PC-9 (cell line): ENCODE measurements at regions not wholly inside any gene's neighbourhood (a gene's known extent, or its start where the extent isn't known, plus 50 kb on each side); places are given as distances from the start of the nearest gene placed in this dataset.

Experiments used
- CTCF ChIP-seq: fragments of 200-600 bp; sonication (generic); conservative IDR thresholded peaks from 2 replicates; pipeline ENCODE4 v1.6.1; 2017; ENCODE audit warnings: mixed run types, antibody characterized with exemption, mild to moderate bottlenecking, moderate library complexity
- EZH2 ChIP-seq: fragments of 200-600 bp; sonication (generic); IDR thresholded peaks from 2 replicates; pipeline ENCODE4 v1.8.0; 2017; ENCODE audit warnings: antibody characterized with exemption, low read depth

- TF ChIP-seq CTCF (no peak), EZH2 (no peak)
Observed at GRCh38 chr3:81837071-81837593, 75.7 kb upstream of the GBE1 start.
